Heart left ventricle (tissue), 16 donors: ENCODE measurements at regions not wholly inside any gene's neighbourhood (a gene's known extent, or its start where the extent isn't known, plus 50 kb on each side); places are given as distances from the start of the nearest gene placed in this dataset.

Experiments
- ATAC-seq, 4 donors: fragments of 200-7000 bp; cut with Tn5 transposase; one replicate each; pipeline ENCODE4 v1.9.1; 2020 to 2022; ENCODE audit warnings: moderate library complexity in 4 of 4, mild to moderate bottlenecking in 3 of 4, moderate number of reproducible peaks in 1 of 4
- DNase-seq, 5 donors: peaks; one replicate each; pipeline ENCODE4 v3.0.0-alpha.2; 2020
- H3K27ac ChIP-seq, 12 donors: fragments of 200-600 bp; sonication (generic) in 4 of 12; one replicate each; pipeline versions ENCODE4 v1.5.0 to v1.8.0; 2016 to 2022; ENCODE audit warnings: mild to moderate bottlenecking in 2 of 12
- H3K27me3 ChIP-seq, 9 donors: fragments of 200-600 bp; sonication (generic) in 2 of 9; one replicate each; pipeline versions ENCODE4 v1.5.1 to v1.8.0; 2016 to 2022; ENCODE audit warnings: mild to moderate bottlenecking in 3 of 9
- H3K36me3 ChIP-seq, 9 donors: fragments of 200-600 bp; sonication (generic) in 2 of 9; one replicate each; pipeline versions ENCODE4 v1.5.0 to v1.8.0; 2018 to 2022; ENCODE audit warnings: mild to moderate bottlenecking in 2 of 9
- H3K4me1 ChIP-seq, 12 donors: fragments of 200-600 bp; sonication (generic) in 4 of 12; one replicate each; pipeline versions ENCODE4 v1.5.0 to v1.8.0; 2016 to 2022; ENCODE audit warnings: mild to moderate bottlenecking in 3 of 12
- H3K4me3 ChIP-seq, 12 donors: fragments of 200-600 bp; sonication (generic) in 4 of 12; one replicate each; pipeline versions ENCODE4 v1.5.0 to v1.8.0; 2017 to 2022; ENCODE audit warnings: mild to moderate bottlenecking in 9 of 12, moderate library complexity in 4 of 12
- H3K9me3 ChIP-seq, 12 donors: fragments of 200-600 bp; sonication (generic) in 4 of 12; one replicate each; pipeline versions ENCODE4 v1.5.0 to v1.8.0; 2016 to 2022; ENCODE audit warnings: mild to moderate bottlenecking in 1 of 12
- POLR2A ChIP-seq, 2 donors: fragments of 450-650 bp; IDR thresholded peaks; one replicate each; pipeline ENCODE4 v1.6.1; 2017; ENCODE audit warnings: antibody characterized with exemption in 2 of 2, mild to moderate bottlenecking in 2 of 2, moderate library complexity in 2 of 2
- WGBS, 4 donors: extraction: QIAGEN DNeasy Blood & Tissue Kit in 2 of 4; methylation state at CpG; one replicate each; pipeline versions ENCODE4 v1.1.5 to v1.1.7; 2013 to 2018; 5-methylcytosine and 5-hydroxymethylcytosine counted together
- intact Hi-C, 10 donors: fragments of 100-400 bp; cut with DNase I; formaldehyde crosslinking; loops; one replicate each; pipeline versions ENCODE4 v1.11.1 to v1.14.2; 2022
- TF ChIP-seq, protein P1 (sequence below), 12 donors: fragments of 200-600 bp; sonication (generic) in 4 of 12; IDR thresholded peaks; one replicate each; pipeline versions ENCODE4 v1.5.0 to v1.8.0; 2018 to 2022; ENCODE audit warnings: antibody characterized with exemption in 12 of 12, mild to moderate bottlenecking in 5 of 12
- donor health status: ischemic (EF 13 %, LVEDD 7.1; RV severe dilation, severe dysfunction).
- donor health status: healthy with polysubstance abuse.
- donor health status: DM: no; HTN: yes; CAD: no.
- donor health status: DM: no; HTN: no; CAD: no.
- donor health status: ischemic (EF 25% LVEDD 6.9; RV normal size, moderate dysfunction).
- donor health status: ischemic (EF 25% LVEDD 5.7; RV mildly dilated, moderate dysfunction).
- donor health status: healthy.
- donor health status: DM: yes; HTN: yes; CAD: no.
- donor health status: ischemic (EF 35%, LVEDD 5.7; RV mildly dilated, moderate dysfunction).
- donor health status: nonischemic (EF 11% LVEDD 7.7; RV severe dilation, severe dysfunction).
- donor health status: DM: yes; HTN: yes; CAD: no.
- donor health status: PGD.
- donor health status: ischemic (EF 29% LVEDD 5.4; RV normal size, mild dysfunction).
- donor health status: nonischemic (EF 23%, LVEDD 6.1; RV moderate dilation, normal function).

DNA sequence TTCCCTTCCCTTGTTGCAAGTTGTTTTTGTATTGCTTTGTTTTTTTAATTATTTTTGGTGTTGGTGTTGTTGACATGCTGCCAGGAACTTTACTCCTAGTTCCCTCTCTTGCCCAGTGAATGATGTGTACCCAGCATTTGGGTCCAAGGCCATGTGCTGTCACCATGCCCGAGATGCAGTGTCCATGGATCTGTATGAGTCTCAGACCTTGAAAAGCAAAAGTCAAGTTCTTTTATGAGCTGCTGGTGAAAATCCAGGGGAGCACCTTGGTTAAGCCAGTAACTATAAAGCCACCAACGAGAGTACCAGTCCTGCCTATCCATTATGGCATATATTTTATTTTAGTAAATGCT lies 236.4 kb downstream of the BCL11A start:
- no peak for DNase-seq
- Histone ChIP-seq H3K4me3 (no peak overlapping the region), H3K36me3 (no peaks in the 10 kb centered on the region), H3K27me3 (peaks cover 0 to 5% (median 0%) of the 10 kb centered on the region in 9 donors), H3K27ac (no peak overlapping the region), H3K4me1 (peaks cover 0 to 19% (median 0%) of the 10 kb centered on the region in 12 donors), H3K9me3 (no peaks in the 10 kb centered on the region)
- TF ChIP-seq, protein P1, sequence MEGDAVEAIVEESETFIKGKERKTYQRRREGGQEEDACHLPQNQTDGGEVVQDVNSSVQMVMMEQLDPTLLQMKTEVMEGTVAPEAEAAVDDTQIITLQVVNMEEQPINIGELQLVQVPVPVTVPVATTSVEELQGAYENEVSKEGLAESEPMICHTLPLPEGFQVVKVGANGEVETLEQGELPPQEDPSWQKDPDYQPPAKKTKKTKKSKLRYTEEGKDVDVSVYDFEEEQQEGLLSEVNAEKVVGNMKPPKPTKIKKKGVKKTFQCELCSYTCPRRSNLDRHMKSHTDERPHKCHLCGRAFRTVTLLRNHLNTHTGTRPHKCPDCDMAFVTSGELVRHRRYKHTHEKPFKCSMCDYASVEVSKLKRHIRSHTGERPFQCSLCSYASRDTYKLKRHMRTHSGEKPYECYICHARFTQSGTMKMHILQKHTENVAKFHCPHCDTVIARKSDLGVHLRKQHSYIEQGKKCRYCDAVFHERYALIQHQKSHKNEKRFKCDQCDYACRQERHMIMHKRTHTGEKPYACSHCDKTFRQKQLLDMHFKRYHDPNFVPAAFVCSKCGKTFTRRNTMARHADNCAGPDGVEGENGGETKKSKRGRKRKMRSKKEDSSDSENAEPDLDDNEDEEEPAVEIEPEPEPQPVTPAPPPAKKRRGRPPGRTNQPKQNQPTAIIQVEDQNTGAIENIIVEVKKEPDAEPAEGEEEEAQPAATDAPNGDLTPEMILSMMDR (IDR thresholded peaks at IDR 0.05) = no peak
- TF ChIP-seq POLR2A (IDR thresholded peaks at IDR 0.05) = no peak
- ATAC-seq = peak in 3 of 4 donors; percentile 57 to 60 (median 58)
- WGBS, 4 donors = 63 to 81% (median 71%) methylated on average over 2 of the region's 2 CpGs
- intact Hi-C loops = loop anchor here in 3 of 10 donors (5.0 to 10.0 kb wide), 4 partner anchors 152 to 1020 kb away; partner anchors contain the start of gene BCL11A (in 1 of the 3)

DNA sequence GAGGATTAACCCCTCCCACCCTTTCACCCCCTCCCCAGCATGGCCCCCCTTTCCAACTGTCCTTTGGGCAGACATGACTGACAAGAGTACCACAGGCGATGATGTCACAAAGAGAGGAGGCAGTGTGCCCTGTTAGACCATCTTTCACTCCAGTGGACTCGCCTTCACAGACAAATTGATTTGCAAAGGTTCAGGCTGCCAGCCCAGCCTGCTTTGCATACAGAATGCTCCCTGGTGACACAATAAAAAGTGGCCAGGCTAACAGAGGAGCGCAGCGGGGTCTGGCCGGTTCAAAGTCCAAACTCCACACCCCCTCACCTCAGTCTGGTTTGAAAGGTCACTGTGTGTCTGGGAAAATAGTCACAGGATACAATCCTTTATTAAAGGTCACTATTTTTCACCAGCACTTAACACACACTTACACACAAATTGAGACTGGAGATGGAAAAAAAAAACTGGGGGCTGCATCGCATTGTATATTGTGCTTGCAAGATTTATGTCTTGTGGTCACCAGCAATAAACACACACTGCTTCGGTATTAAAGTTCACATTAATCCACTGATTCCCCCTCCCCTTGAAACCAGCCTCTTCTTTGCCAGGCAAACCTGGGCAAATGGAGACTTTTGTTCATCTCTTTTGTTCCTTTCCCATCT lies 236.9 kb downstream of the BCL11A start:
- DNase-seq = no peak
- Histone ChIP-seq H3K9me3 (no peaks in the 10 kb centered on the region), H3K36me3 (no peaks in the 10 kb centered on the region), H3K27ac (no peak overlapping the region), H3K4me1 (peaks cover 0 to 19% (median 0%) of the 10 kb centered on the region in 12 donors), H3K27me3 (peaks cover 0 to 5% (median 0%) of the 10 kb centered on the region in 9 donors), H3K4me3 (no peak overlapping the region)
- no peak for ATAC-seq
- TF ChIP-seq, protein P1 (IDR thresholded peaks at IDR 0.05) = no peak
- no peak for TF ChIP-seq POLR2A (IDR thresholded peaks at IDR 0.05)
- WGBS, 4 donors = 74 to 91% (median 82%) methylated on average over 7 of the region's 7 CpGs
- intact Hi-C loops = loop anchor here in 3 of 10 donors (5.0 to 10.0 kb wide), 4 partner anchors 152 to 1019 kb away; partner anchors contain the start of gene BCL11A (in 1 of the 3)

DNA sequence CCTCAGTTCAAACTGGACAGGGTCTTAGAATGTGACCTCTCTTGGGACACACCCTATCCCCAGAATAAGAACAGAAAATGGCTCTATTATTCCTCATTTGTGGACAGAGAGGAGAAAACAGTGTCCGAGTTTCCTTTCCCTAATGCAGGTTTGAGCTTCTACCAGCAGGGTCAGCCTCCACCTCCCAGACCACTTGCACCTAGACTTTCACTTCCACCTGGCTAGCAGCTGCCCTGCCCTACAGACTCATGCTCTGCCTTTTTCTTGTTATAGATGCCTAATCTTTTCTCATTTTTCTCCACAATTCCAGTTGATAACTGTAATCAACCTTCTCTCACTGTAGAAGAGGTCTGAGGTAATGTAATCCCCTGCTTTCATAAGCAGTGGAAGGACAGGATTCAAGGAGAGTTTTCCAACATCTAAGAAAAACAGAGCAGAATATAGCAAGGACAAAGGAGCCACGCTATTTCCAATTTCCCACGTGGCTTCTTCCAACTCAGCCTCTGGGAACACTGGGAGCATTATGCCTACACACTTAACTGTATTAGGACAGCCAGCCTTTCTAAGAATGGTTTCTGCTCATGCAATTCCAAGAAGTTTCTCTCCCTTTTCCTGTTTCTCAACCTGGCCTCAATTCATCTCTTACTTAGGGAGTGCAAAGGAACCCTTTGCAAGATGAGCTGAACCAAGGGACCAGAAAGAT lies 239.8 kb downstream of the BCL11A start:
- 73 to 84% (median 80%) methylated on average over 3 of the region's 3 CpGs for WGBS, 4 donors
- H3K27ac ChIP-seq = no peak overlapping the region
- TF ChIP-seq, protein P1 (IDR thresholded peaks at IDR 0.05) = no peak
- no peak for TF ChIP-seq POLR2A (IDR thresholded peaks at IDR 0.05)
- no peak overlapping the region for H3K4me3 ChIP-seq
- no peak for DNase-seq
- H3K36me3 ChIP-seq = no peaks in the 10 kb centered on the region
- H3K27me3 ChIP-seq = no peaks in the 10 kb centered on the region
- peaks cover 0 to 19% (median 0%) of the 10 kb centered on the region in 12 donors for H3K4me1 ChIP-seq
- H3K9me3 ChIP-seq = no peaks in the 10 kb centered on the region
- ATAC-seq = no peak
- intact Hi-C loops = loop anchor here in 2 of 10 donors (10.0 kb wide), 2 partner anchors 149 to 1009 kb away; no protein-coding TSS in a partner anchor

DNA sequence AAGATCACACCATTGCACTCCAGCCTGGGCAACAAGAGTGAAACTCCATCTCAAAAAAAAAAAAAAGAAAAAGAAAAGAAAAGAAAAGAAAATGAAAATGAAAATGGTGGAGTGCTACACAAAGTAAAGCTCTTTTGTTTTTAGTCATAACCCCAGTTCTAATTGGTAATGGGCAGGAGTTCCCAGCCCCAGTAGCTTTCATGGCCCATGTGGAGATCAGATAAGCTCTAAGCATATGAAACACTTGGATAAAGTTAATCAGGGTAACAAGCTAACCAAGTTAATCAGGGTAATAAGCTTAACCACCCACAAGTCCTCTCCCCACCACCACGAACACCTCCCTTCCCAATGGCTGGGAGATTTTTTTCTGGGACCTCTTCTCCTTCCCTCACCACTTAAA lies 240.8 kb downstream of the BCL11A start:
- TF ChIP-seq, protein P1 (IDR thresholded peaks at IDR 0.05) = no peak
- TF ChIP-seq POLR2A (IDR thresholded peaks at IDR 0.05) = no peak
- intact Hi-C loops = loop anchor here in 2 of 10 donors (10.0 kb wide), 2 partner anchors 148 to 1008 kb away; no protein-coding TSS in a partner anchor
- 37 to 90% (median 77%) methylated on average over 1 of the region's 1 CpG for WGBS, 4 donors

More for the DNA sequence above, 240.8 kb downstream of the BCL11A start:
- Histone ChIP-seq H3K36me3 (no peaks in the 10 kb centered on the region), H3K27me3 (no peaks in the 10 kb centered on the region), H3K4me1 (peaks cover 0 to 9% (median 0%) of the 10 kb centered on the region in 12 donors), H3K27ac (no peak overlapping the region), H3K4me3 (no peak overlapping the region), H3K9me3 (no peaks in the 10 kb centered on the region)
- ATAC-seq (no peak), DNase-seq (no peak)
